ENCODE measurements at regions not wholly inside any gene's neighbourhood (a gene's known extent, or its start where the extent isn't known, plus 50 kb on each side); places are given as distances from the start of the nearest gene placed in this dataset.

- Histone ChIP-seq H3K27ac (ENCODE audit: low read length) (no peak overlapping the region), H3K27me3 (replicated peaks; ENCODE audit: insufficient read depth, low read length) (no peaks in the 10 kb centered on the region), H3K4me2 (ENCODE audit: low read depth, low read length) (no peak overlapping the region), H2AFZ (ENCODE audit: low read length) (no peak overlapping the region), H3K79me2 (ENCODE audit: low read length) (no peaks in the 10 kb centered on the region), H3K9me3 (replicated peaks; ENCODE audit: insufficient read depth, low read length) (no peaks in the 10 kb centered on the region), H3K4me1 (ENCODE audit: low read length) (no peaks in the 10 kb centered on the region), H3K36me3 (replicated peaks; ENCODE audit: insufficient read depth, low read length) (no peaks in the 10 kb centered on the region), H4K20me1 (ENCODE audit: insufficient read depth, low read length) (no peaks in the 10 kb centered on the region), H3K4me3 (ENCODE audit: low read length) (no peak overlapping the region), H3K9me2 (replicated peaks; ENCODE audit: insufficient read depth, low read length) (no peaks in the 10 kb centered on the region), H3K9ac (ENCODE audit: low read length) (no peak overlapping the region), H3F3A (ENCODE audit: insufficient read depth, low read length) (no peaks in the 10 kb centered on the region)
- no peak for TF ChIP-seq CTCF (IDR thresholded peaks at IDR 0.05; ENCODE audit: low read length)
- TF ChIP-seq EZH2 (optimal IDR thresholded peaks at IDR 0.05; ENCODE audit: low read depth, low read length): no peak
- no peak for TF ChIP-seq EZH2phosphoT487 (IDR thresholded peaks at IDR 0.05; ENCODE audit: low read length)
- no peak for DNase-seq
These were observed 159.6 kb upstream of the SMIM21 start for GRCh38 chr18:75587131-75587530.

GRCh38 chr18:75586130-75586889 is 158.8 kb upstream of the SMIM21 start:
- no peak for TF ChIP-seq EZH2phosphoT487 (IDR thresholded peaks at IDR 0.05; ENCODE audit: low read length)
- TF ChIP-seq CTCF (IDR thresholded peaks at IDR 0.05; ENCODE audit: low read length): no peak
- TF ChIP-seq EZH2 (optimal IDR thresholded peaks at IDR 0.05; ENCODE audit: low read depth, low read length): no peak
- DNase-seq: no peak
- no peaks in the 10 kb centered on the region for H3K36me3 ChIP-seq (replicated peaks; ENCODE audit: insufficient read depth, low read length)
- no peaks in the 10 kb centered on the region for H3F3A ChIP-seq (ENCODE audit: insufficient read depth, low read length)
- no peaks in the 10 kb centered on the region for H3K9me3 ChIP-seq (replicated peaks; ENCODE audit: insufficient read depth, low read length)
- no peak overlapping the region for H3K4me3 ChIP-seq (ENCODE audit: low read length)
- H3K27ac ChIP-seq (ENCODE audit: low read length): no peak overlapping the region
- no peaks in the 10 kb centered on the region for H3K9me2 ChIP-seq (replicated peaks; ENCODE audit: insufficient read depth, low read length)
- no peak overlapping the region for H3K4me2 ChIP-seq (ENCODE audit: low read depth, low read length)
- no peaks in the 10 kb centered on the region for H3K4me1 ChIP-seq (ENCODE audit: low read length)
- H3K27me3 ChIP-seq (replicated peaks; ENCODE audit: insufficient read depth, low read length): no peaks in the 10 kb centered on the region
- no peaks in the 10 kb centered on the region for H4K20me1 ChIP-seq (ENCODE audit: insufficient read depth, low read length)
- H3K79me2 ChIP-seq (ENCODE audit: low read length): no peaks in the 10 kb centered on the region
- no peak overlapping the region for H2AFZ ChIP-seq (ENCODE audit: low read length)
- H3K9ac ChIP-seq (ENCODE audit: low read length): no peak overlapping the region

GRCh38 chr18:75582940-75583339 is 155.4 kb upstream of the SMIM21 start:
- no peaks in the 10 kb centered on the region for H3F3A ChIP-seq (ENCODE audit: insufficient read depth, low read length)
- H4K20me1 ChIP-seq (ENCODE audit: insufficient read depth, low read length): no peaks in the 10 kb centered on the region
- no peaks in the 10 kb centered on the region for H3K9me3 ChIP-seq (replicated peaks; ENCODE audit: insufficient read depth, low read length)
- H3K4me2 ChIP-seq (ENCODE audit: low read depth, low read length): no peak overlapping the region
- no peak overlapping the region for H3K4me3 ChIP-seq (ENCODE audit: low read length)
- no peaks in the 10 kb centered on the region for H3K36me3 ChIP-seq (replicated peaks; ENCODE audit: insufficient read depth, low read length)
- no peak overlapping the region for H3K27ac ChIP-seq (ENCODE audit: low read length)
- H3K9ac ChIP-seq (ENCODE audit: low read length): no peak overlapping the region
- H3K79me2 ChIP-seq (ENCODE audit: low read length): no peaks in the 10 kb centered on the region
- H3K27me3 ChIP-seq (replicated peaks; ENCODE audit: insufficient read depth, low read length): no peaks in the 10 kb centered on the region
- DNase-seq: no peak
- H3K4me1 ChIP-seq (ENCODE audit: low read length): no peaks in the 10 kb centered on the region
- TF ChIP-seq EZH2phosphoT487 (IDR thresholded peaks at IDR 0.05; ENCODE audit: low read length): no peak
- TF ChIP-seq EZH2 (optimal IDR thresholded peaks at IDR 0.05; ENCODE audit: low read depth, low read length): no peak
- no peak for TF ChIP-seq CTCF (IDR thresholded peaks at IDR 0.05; ENCODE audit: low read length)
- H3K9me2 ChIP-seq (replicated peaks; ENCODE audit: insufficient read depth, low read length): no peaks in the 10 kb centered on the region
- H2AFZ ChIP-seq (ENCODE audit: low read length): no peak overlapping the region
